ENCODE measurements at regions not wholly inside any gene's neighbourhood (a gene's known extent, or its start where the extent isn't known, plus 50 kb on each side); places are given as distances from the start of the nearest gene placed in this dataset.
A peak's percentile ranks its signal among the peaks of the same experiment; 100 is the strongest.

- H3K27ac ChIP-seq, result peak overlapping the region; percentile 100
- no peak for DNase-seq (ENCODE audit: low read depth, low spot score)
Observed at GRCh38 chr14:51394384-51394783, 154.3 kb downstream of the TMX1 start.

GRCh38 chr14:51394804-51395203, 154.8 kb downstream of the TMX1 start:
- no peak for DNase-seq (ENCODE audit: low read depth, low spot score)
- H3K27ac ChIP-seq, result peak overlapping the region; percentile 100

- H3K27ac ChIP-seq, result peak overlapping the region; percentile 100
- peak; percentile 86 for DNase-seq (ENCODE audit: low read depth, low spot score)
Observed at GRCh38 chr14:51395361-51395849, 155.4 kb downstream of the TMX1 start.

DNA sequence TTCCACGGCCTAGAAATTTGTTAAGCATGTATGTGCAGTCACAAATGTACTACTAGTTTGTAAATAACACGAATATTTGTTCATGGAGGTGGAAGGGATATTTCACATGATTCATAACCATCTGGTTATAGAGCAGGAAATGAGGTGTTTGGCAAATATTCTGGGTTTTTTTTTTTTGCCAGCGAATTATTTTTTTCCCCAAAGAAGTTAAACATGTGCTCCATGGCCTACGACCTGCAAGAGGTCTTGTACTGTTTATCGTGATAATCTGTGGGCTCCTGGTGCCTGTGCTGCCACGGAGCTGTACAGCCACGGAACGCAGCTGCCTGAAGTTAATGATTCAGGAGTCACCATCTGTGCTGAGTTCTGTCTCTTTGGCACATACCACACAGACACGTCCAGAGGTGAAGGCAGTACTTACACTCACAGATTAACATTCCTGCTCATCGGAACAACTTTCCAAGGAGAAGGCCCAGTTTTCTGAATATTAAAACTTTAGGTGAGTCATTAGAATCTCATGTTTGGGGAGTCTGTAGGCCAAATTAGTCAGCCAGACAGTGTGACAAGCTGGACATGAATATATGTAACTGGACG, 156.3 kb downstream of the TMX1 start:
- peak overlapping the region; percentile 100 for H3K27ac ChIP-seq
- DNase-seq (ENCODE audit: low read depth, low spot score), result peak; percentile 85

- H3K27ac ChIP-seq, result peak overlapping the region; percentile 100
- DNase-seq (ENCODE audit: low read depth, low spot score), result peak; percentile 99
Observed at GRCh38 chr14:51398898-51399297, 158.9 kb downstream of the TMX1 start.

DNA sequence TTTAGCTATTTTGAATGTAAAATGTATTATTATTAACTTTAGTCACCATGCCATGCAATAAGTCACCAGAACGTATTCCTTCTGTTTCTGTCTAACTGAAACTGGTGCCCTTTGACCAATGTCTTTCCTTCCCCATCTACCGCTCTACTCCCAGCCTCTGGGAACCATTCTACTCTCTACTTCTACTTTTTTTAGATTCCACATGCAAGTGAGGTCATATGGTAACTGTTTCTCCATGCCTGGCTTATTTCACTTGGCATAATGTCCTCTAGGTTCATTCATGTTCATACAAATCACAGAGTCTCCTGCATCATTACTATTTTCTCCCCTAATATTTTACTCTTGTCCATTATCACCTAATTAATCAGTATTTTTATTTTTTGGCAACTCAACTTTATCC, 160.1 kb downstream of the TMX1 start:
- peak overlapping the region; percentile 100 for H3K27ac ChIP-seq
- no peak for DNase-seq (ENCODE audit: low read depth, low spot score)

GRCh38 chr14:51401272-51401671, 161.2 kb downstream of the TMX1 start:
- H3K27ac ChIP-seq, result no peak overlapping the region
- DNase-seq (ENCODE audit: low read depth, low spot score), result no peak

DNA sequence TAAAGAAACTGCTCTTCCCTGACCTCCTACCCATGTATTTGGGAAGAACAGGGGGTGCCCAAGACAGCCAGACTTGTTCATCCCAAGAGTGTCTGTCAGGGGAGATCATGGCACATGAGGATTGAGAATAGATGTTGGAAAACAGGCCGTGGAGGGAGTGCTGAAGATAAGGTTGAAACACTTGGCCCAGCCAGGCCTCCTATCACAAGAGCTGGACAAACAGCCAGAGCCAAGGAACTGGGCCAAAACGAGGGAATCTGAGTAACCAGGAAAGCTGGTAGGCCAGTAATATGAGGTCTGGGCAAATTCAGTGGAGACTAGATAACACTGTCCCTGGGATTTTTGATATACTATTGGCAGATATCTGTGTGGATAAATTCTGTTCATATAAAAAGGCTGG, 161.7 kb downstream of the TMX1 start:
- H3K27ac ChIP-seq, result no peak overlapping the region

DNA sequence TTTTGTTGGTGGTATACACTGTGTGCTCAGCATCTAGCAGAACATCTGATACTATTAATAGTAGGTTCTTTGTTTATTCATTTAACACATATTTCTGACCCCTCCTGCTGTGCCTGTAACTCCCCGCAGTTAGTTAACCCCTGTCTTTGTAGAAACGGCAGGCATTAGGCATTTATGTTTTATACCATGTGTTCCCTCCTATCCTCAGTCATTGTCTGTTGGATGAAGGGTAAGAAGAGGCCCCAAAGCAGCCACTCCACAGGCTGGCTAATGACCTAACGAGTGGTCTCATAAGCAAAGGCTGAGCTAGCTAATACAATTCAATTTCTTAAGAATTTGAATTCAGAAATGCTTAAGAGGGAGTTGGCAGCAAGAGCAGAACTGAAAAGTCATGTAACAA, 170.8 kb downstream of the TMX1 start:
- DNase-seq (ENCODE audit: low read depth, low spot score), result no peak

More for the DNA sequence above, 161.7 kb downstream of the TMX1 start:
- DNase-seq (ENCODE audit: low read depth, low spot score), result no peak

GRCh38 chr14:51419685-51420084, 179.6 kb downstream of the TMX1 start:
- no peak for DNase-seq (ENCODE audit: low read depth, low spot score)
- no peak overlapping the region for H3K27ac ChIP-seq

More for the DNA sequence above, 170.8 kb downstream of the TMX1 start:
- no peak overlapping the region for H3K27ac ChIP-seq

DNA sequence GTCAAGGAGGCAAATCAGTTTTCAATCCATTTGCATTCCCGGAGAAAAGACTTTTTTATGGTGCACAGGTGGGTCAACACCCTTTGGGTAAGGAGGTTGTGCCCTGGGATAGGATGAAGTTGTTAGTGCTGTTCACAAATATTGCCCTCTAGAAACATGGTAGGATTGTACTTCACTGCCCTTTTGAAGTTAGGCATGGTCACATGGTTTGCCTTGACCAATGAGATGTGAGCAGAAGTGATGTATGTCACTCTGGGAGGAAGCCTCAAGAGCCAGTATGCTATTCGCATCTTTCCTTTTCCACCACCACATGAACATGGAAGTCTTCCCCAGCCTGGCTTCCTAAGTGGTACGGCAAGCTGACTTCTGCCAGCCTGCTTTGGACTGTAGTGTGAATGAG, 182.7 kb downstream of the TMX1 start:
- no peak for DNase-seq (ENCODE audit: low read depth, low spot score)
- H3K27ac ChIP-seq, result no peak overlapping the region

DNA sequence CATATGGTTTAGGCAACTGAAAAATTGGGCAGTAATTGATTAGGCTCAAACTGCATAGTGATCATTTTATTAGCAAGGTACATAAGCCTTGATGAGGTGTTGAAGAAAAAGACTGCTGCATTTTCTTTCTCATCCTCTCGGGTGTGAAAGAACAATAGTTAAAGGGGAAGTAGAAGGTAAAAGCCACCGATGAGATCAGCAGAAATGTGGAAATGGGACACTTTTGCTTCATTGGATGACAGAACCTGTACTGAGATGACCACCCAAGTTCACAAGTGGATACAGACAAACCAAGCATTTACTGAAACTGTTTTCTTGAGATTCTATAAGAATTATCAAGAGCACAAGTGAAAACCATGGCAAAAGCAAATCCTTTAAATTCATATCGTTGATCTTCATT, 184.0 kb downstream of the TMX1 start:
- H3K27ac ChIP-seq, result no peak overlapping the region
- no peak for DNase-seq (ENCODE audit: low read depth, low spot score)

GRCh38 chr14:51424561-51425251, 184.7 kb downstream of the TMX1 start:
- H3K27ac ChIP-seq, result no peak overlapping the region
- DNase-seq (ENCODE audit: low read depth, low spot score), result no peak

DNA sequence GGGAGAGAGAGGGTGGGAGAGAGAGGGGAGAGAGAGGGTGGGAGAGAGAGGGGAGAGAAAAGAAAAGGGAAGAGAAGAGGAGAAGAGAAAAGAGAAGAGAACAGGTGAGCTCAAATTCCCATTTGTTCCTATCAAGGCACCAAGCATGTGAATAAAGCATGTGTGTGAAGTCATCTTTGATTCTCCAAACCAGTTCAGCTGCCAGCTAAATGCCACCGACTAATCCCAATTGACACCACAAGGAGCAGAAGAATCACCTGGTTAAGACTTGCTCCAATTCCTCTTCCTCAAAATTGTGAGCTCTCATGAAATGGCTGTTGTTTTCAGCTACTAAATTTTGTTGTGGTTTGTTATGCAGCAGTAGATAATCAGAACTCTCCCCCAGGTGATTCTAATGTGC, 188.9 kb downstream of the TMX1 start:
- no peak overlapping the region for H3K27ac ChIP-seq
- DNase-seq (ENCODE audit: low read depth, low spot score), result peak; percentile 16

GRCh38 chr14:51430079-51430478, 190.0 kb downstream of the TMX1 start:
- DNase-seq (ENCODE audit: low read depth, low spot score), result no peak
- no peak overlapping the region for H3K27ac ChIP-seq

GRCh38 chr14:51430633-51431032, 190.6 kb downstream of the TMX1 start:
- no peak overlapping the region for H3K27ac ChIP-seq
- DNase-seq (ENCODE audit: low read depth, low spot score), result no peak

GRCh38 chr14:51431033-51431709, 191.1 kb downstream of the TMX1 start:
- H3K27ac ChIP-seq, result no peak overlapping the region
- DNase-seq (ENCODE audit: low read depth, low spot score), result no peak

DNA sequence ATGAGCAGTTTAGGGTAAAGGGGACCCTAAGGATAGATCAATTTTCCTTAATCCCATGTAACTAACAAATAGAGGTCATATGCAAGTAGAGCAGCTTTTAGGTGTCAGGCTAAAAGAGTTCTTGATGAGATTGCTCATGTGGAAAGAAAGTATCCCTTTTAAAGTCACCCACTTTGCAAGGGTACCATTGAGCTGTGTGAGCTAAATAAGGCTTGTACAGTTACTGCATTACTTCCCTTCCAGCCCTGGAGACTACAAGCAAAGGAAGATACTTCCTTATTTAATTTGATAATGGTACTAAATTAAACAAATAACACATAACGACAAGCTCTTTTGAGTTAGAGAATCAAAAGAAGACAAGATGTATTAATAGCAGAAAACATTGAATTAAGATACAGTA, 191.7 kb downstream of the TMX1 start:
- H3K27ac ChIP-seq, result no peak overlapping the region
- DNase-seq (ENCODE audit: low read depth, low spot score), result no peak

- H3K27ac ChIP-seq, result no peak overlapping the region
- DNase-seq (ENCODE audit: low read depth, low spot score), result no peak
Observed at GRCh38 chr14:51432302-51432948, 192.4 kb downstream of the TMX1 start.

DNA sequence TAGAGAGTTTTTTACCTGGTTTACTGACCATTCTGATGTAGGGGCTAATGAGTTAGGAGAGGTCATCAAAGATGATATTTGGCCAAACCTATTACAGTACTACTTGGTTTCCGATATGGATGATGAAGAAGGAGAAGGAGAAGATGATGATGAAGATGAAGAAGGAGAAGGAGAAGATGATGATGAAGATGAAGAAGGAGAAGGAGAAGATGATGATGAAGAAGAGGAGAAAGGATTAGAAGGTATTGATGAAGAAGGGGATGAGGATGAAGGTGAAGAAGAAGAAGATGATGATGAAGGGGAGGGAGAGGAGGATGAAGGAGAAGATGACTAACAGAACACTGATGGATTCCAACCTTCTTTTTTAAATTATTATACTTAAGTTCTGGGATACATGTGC, 196.6 kb downstream of the TMX1 start:
- DNase-seq (ENCODE audit: low read depth, low spot score), result no peak
- no peak overlapping the region for H3K27ac ChIP-seq

GRCh38 chr14:51439896-51440295, 199.8 kb downstream of the TMX1 start:
- DNase-seq (ENCODE audit: low read depth, low spot score), result no peak
- no peak overlapping the region for H3K27ac ChIP-seq

Data from epithelial cell of prostate (primary cell).